Dermis microvascular lymphatic vessel endothelial cell (primary cell): ENCODE measurements at regions not wholly inside any gene's neighbourhood (a gene's known extent, or its start where the extent isn't known, plus 50 kb on each side); places are given as distances from the start of the nearest gene placed in this dataset.

Experiments used
- DNase-seq, 2 donors: peaks; one replicate each; pipeline versions ENCODE4 v3.0.0 to v3.0.0-alpha.2; 2010; ENCODE audit warnings: low read depth in 2 of 2

- DNase-seq, result no peak
These were observed 131.9 kb downstream of the DAD1 start for GRCh38 chr14:22456998-22457594.

GRCh38 chr14:22456421-22456820, 132.6 kb downstream of the DAD1 start:
- DNase-seq, result no peak

- no peak for DNase-seq
These were observed 136.7 kb downstream of the DAD1 start for GRCh38 chr14:22452330-22452729.

DNA sequence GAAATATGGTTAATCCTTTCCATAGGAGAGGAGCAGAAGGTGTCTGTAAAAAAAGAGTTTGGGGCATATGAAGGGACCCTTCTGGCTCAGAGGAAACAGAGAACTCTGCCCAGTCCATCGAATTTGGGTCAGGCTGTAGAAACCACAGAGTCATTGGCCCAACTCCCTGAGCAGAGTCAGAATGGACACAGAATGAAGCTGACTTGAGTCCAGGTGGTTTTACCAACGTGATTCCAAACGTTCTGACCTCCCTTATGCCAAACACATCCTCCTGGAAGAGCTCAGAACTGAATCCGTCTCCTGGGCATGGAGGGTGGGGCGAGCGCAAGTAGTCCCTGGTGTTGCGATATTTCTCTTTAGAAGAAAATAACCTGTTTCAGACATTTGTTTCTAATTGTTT, 138.8 kb downstream of the DAD1 start:
- no peak for DNase-seq

GRCh38 chr14:22449600-22449905, 139.5 kb downstream of the DAD1 start:
- DNase-seq, result no peak

DNA sequence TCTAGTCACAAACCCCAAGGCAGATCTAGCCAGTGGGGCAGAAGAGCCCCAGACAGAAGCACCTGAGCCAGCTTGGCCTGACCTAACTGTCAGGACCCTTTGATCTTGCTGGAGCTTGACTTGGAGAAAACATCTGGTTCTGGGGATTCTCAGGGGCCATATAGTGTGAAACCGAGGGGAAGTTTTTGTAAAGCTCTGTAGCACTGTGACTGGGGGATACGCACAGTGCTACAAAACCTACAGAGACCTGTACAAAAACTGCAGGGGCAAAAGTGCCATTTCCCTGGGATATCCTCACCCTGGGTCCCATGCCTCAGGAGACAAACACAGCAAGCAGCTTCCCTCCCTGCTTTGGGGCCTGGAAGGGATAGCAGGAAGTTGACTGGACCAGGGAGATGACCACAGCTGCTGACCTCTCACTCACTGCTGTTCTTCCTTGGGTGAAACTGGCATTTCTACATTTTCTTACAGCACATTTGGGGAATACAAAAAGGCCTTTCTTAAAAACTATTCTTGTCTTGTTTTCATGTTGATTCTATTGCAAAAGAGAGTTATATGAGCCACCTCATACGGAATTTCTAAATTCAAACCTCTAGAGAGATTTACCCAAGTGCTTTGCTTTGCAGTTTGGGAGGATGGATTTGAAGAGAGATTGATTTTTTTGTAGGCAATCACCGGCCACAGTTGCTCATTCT, 140.0 kb downstream of the DAD1 start:
- no peak for DNase-seq

DNA sequence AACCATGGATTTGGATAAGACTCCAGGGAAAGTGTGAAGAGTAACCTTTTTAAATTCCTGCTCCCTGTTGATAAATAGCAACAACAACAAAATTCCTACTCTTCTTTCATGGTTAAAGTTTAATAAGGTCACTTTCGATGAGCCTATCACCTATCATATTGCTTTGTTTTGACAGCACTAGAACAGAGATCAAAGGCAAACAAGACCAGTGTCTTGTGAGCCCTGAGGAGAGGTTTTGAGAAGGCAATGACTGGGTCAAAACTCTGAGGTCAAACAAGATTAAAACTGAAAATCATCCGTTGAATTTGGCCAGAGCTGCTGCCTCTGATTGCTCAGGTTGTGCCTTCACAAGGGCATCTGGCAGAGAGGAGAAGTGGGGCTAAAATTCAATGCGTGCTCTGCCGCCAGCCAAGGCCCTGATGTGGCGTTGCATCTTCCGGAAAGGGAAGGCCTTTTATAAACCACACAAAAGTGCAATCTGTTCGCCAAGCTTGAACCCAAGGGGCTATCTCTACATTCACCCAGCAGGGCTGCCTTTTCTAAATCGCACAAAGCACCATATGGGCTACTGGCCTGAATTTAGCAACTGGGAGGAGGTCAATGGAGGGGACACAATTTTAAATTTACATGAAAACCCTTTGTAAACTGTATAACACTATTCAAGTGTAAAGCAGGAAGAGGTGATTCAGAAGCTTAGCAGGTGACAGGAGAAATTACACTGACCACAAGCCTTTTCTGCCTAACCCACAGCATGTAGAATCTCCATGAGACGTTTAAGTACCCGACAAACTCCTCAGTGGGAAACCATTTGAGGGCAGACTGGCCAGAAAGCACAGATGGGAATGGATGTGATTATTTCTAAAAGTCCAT, 140.8 kb downstream of the DAD1 start:
- DNase-seq, result no peak

DNA sequence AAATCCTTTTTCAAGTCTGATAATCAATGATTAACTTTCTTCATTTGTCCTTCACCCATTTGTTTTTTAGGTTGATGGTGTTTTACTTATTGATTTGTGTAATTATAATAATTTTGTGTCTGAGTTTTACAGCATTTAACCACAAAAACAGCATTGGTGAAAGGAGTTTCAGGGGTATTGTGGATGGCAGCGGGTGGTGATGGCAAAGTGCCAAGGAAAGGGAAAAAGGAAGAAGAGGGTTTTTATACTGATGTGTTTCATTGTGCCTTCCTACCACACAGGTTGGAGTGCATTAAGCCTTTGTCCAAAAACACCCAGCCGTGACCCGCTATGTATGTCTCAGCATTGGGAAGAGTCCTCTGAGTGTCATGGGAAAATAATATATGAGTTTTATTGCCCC, 150.3 kb downstream of the DAD1 start:
- no peak for DNase-seq

GRCh38 chr14:22434901-22435550, 154.0 kb downstream of the DAD1 start:
- no peak for DNase-seq

DNA sequence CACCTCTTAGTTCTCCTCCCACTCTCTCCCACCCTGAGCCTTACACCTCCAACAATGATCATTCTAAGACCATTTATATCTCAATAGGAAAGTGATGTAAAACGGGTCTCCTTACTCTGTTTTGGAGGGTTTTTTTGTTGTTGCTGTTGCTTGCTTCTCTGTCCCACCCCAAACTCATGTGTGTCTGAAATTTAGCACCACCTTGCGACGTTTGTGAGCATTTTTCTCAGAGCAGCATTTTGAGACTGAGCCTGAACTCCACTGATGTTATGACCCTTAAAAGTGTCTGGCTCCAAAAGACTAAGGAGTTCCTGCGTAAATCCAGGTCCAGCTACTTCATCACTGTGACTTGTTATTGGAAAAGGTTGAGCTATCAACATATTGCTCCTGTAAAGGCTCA, 155.0 kb downstream of the DAD1 start:
- no peak for DNase-seq

DNA sequence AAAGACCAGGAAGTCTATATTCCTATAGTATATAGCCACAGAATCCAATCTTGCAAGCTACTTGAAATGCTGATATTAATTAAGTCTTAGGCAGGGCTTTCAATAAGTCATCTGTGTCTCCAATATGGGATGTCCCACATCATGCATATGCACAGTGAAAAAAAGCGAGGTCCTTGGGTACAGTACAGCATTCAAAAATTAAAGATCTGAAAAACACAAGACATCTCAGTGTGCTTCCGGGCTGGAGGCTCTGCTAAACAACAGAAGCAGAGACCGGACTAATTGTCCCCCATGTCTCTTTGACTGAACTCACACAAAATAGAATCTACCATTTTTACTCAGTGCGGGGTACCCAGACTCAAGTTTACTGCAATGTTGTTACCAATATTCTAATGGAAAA, 156.0 kb downstream of the DAD1 start:
- DNase-seq, result peak in 1 of 2 donors; percentile 3

- peak in 1 of 2 donors; percentile 88 for DNase-seq
These were observed 156.6 kb downstream of the DAD1 start for GRCh38 chr14:22432348-22432976.

GRCh38 chr14:22429546-22430294, 159.3 kb downstream of the DAD1 start:
- no peak for DNase-seq

DNA sequence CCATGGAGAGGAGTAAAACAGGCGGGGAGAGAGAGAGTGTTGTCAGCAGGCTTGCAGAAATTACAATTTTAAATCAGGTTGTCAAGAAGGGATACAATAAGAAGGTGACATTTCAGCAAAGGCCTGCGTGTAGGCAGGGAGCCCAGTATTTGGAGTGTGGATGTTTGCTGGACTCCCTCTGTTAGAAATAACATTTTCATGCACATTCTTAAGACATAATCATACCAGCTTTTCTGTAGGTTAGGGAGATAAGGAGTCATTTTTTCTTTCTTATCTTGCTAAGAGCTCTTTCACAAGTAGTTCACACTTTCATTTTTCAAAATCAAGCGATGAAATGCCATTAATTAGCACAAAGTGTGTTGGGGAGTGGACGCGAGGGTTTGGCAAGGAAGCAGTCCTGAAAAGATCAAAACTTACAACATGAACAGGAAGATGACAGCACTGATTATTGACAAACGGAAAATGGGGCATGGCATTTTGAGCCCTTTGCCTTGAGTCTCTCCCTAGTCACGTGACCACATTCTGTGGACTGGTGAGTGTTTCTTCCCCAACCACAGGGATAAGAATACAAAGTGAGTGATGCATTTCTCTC, 160.2 kb downstream of the DAD1 start:
- peak; percentile 17 to 68 for DNase-seq

- no peak for DNase-seq
These were observed 161.2 kb downstream of the DAD1 start for GRCh38 chr14:22427771-22428231.

DNA sequence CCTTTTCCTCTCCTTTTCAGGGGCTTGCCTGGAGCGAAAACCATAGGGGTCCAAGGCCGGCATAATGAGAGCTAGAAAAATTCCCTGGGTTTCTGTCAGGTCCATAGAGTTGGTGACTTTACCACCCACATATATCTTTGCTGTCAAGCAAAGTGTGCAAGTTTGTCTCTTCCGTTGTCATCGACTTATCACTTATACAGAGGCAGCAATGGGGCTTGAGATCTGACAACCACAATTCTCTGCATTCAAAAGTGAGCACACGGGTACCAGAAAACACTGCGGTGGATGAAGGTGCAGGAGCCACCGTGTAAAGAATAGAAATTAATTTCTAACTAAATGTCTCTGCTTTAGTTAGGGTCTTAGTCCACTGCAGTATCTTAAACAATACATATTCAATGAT, 162.3 kb downstream of the DAD1 start:
- no peak for DNase-seq

DNA sequence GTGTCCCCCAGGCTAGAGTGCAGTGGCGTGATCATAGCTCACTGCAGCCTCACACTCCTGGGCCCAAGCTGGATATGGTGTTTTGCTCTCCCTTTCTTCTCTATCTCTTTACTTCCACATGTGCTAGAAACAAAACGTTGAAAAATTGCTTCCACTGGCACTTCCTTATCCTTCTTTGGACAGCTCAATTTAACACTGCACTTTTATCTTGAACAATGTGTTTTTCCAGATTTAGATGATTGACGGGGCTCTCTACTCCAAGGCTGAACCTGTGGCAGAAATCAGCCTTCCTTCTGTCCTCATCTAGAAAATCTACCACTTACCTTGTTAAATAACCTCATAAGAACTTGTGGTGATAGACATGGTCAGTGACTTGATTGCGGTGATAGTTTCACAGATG, 165.1 kb downstream of the DAD1 start:
- DNase-seq, result no peak

DNA sequence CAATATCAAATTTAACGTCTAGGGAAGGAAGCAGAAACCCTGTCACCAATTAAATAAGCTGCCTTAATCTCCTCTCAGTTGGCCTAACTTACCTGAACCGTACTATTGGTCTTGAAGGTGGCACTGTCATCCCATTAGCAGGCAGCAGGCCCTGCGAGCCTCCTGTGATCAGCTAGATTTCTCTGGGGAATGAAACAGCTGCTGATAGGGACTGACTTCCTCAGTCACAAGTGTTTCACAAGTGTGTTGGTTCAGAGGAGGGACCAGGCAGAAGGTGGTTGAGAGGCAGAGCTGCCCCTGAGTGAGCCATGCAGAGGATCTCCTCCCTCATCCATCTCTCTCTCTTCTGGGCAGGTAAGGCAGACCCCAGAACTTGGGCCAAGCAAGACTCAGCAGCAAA, 166.8 kb downstream of the DAD1 start:
- DNase-seq, result no peak

DNA sequence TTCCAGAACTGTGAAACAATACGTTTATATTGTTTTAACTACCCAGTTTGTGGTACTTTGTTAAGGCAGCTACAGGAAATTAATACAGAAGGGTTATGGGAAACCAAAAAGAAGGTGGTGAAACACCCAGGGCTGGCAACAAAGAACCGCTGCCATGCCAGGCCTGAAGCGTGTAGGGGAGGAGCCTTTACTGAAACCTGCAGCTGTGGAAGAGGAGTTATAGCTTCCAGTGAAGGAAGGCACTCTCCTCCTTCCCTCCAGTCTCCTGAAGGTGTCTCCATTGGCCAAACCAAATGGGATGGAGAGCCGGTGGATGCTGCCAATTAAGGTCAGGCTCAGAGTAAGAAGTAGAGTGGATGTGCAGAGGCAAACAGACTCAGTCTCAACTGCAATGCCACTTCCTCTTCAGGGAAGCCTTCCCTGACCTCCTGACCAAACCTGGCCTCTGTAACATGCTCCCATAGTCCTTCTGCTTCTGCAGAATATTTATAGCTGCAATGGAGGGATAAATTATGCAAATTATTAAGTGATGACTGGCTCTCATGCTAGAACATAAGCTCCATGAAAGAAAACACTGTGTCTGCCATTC, 168.3 kb downstream of the DAD1 start:
- DNase-seq, result peak in 1 of 2 donors; percentile 6

- no peak for DNase-seq
These were observed 169.4 kb downstream of the DAD1 start for GRCh38 chr14:22419620-22420019.
